GM19372 (cell line): ENCODE measurements at regions not wholly inside any gene's neighbourhood (a gene's known extent, or its start where the extent isn't known, plus 50 kb on each side); places are given as distances from the start of the nearest gene placed in this dataset.

ENCODE experiments used
- ATAC-seq: cut with Tn5 transposase; IDR thresholded peaks from one replicate; pipeline ENCODE4 v1.9.1; 2021; ENCODE audit warnings: mild to moderate bottlenecking, low read depth, moderate library complexity; ENCODE audit not compliant: unreplicated experiment

GRCh38 chr18:10264260-10264659, 190.2 kb upstream of the APCDD1 start:
- no peak for ATAC-seq

DNA sequence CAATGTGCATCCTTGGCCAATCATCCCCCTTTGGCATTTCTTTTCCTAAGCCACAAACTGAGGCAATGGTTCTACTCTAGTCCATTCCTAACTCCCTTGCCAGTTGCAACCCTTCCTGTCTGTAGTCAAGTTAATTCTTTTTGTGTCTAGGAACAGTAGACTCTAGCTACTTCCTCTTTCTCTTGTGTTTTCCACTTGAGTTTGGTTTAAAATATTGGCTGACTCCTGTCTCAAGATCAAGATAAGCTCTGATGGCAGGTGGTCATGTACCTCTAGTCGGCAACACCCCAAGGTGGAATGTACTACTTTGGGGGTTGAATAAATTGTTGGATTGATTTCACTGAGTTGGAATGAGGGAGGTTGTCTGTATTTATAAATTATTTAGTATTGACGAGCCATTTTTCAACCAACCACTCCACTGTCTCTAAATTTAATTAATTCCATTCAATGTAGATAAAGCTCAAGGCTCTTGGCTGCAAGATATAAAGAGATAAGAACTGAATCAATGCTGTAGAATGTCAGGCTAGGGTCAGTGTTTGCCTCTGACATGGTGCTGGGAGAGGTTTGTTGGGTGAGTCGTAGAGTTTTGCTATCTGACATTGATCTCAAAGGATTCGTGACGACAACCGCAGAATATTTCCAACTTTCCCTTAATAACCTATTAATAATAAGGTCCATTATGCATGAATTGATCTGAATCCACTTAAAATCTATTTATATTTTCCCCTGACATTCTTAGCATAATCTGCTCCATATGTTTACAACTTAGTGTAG, 188.7 kb upstream of the APCDD1 start:
- ATAC-seq = no peak

DNA sequence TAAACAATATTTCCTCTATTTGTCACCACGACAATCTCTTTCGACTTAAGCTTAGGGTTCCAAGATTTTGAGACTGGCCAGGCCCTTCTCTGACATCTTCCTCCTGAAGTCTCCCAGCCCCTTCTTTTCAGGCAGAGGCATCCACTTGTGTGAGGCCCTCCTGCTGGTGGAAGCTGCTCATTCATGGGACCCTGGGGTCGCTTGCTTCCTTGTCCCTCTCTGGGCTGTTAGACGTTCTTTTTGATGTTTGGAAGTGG, 188.2 kb upstream of the APCDD1 start:
- no peak for ATAC-seq

DNA sequence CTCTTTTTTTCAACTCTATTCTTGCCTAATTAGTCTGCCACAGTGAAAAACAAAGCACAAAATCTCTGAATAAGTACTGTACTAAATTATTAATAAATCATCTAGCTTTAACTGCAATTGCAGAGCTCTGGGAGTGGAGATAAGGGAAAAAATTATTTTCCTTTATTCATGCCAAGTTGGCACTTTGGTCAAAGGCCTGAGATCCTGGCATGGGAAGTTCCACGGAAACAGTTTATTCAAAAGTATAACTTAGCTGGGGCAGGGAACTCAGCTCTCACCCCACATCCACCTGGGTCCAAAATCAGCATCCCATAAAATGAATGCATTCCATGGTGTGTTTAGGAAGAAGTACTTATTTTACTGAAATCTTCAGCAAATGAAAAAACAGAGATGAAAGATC, 185.2 kb upstream of the APCDD1 start:
- no peak for ATAC-seq

DNA sequence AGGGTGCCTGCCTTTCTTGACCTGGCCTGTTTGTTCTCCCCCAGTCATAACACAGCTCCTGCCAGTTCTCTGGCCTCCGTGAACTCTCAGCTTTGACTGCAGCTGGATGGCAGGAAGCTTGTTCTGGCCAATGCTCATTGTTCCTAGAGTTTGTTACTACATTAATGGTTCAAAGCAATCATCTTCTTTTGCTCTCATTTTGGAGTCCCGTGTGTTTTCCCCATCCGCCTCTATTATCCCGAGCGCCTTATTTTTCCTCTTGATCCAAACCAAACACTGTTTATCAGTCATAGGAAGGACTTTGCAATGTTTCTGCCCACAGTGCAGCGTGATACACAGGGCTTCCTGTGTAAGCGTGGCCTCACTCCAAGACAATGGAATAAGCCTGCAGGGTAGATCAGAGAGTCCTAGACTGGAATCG, 184.3 kb upstream of the APCDD1 start:
- ATAC-seq = no peak

- ATAC-seq = no peak
These were observed 183.0 kb upstream of the APCDD1 start for GRCh38 chr18:10271481-10271880.

GRCh38 chr18:10274301-10274700, 180.1 kb upstream of the APCDD1 start:
- no peak for ATAC-seq

DNA sequence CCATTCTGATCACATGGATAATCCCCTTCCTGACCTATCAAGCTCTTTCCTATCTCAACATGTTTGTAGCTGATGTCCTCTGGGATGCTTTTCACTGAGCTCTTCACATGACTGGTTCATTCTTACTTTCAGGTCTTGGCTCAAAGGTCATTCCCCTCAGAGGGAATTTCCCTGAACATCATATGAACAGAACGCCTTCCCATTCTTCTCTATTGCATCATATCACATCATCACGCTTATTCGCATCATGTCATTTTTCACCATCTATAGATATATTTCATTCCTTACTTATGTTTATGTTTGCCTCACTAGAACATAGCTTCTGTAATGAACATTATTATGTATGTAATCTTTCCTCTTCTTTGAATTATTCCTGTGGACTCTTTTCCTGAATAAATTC, 178.9 kb upstream of the APCDD1 start:
- no peak for ATAC-seq

DNA sequence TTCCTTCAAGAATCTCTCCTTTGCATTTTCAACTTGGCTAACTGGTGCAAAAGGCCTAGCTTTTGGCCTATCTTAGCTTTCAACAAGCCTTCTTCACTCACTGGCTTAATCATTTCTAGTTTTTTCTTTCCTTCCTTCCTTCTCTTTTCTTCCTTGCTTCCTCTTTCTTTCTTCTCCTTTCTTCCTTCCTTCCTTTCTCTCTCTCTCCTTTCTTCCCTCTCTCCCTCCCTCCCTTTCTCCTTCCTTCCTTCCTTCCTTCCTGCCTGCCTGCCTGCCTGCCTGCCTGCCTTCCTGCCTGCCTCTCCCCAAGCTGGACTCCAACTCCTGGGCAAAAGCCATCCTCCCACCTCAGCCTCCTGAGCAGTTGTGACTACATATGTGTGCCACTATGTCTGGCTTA, 176.2 kb upstream of the APCDD1 start:
- ATAC-seq = no peak

- no peak for ATAC-seq
These were observed 175.0 kb upstream of the APCDD1 start for GRCh38 chr18:10279471-10279870.

DNA sequence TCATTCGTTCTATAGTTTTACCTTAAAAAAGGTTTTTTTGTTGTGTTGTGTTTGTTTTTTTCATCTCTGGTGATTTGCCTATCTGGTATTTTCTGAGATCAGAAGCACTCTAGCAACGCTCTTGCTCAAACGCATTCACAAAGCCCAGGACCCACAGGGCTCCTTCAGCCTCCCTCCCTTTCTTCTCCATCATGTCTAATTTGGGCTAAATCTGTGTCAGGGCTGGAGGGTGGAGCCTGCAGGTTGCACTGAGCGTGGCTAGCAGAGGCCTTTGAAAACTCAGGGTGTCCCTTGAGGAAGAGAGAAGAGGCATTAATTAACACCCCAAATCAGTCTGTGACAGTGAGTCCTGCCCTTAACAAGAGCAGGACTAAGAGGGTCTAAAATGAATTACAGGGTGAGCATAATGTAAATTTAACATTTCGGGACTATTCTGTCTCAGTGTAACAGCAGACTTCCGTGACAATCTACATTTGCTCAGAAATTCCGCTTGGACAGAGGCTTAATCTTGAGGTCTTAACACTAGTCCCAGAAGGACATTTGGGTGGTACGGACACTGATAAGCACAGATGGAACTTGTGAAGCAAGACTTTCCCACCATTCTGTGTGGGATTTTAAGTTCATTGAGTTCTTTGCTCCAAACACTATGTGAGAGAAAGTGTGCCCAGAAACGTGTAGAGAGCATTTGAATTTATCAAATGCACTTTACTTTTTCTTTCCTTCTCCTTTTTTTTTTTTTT, 174.4 kb upstream of the APCDD1 start:
- no peak for ATAC-seq

GRCh38 chr18:10284540-10285282, 169.7 kb upstream of the APCDD1 start:
- ATAC-seq = no peak

DNA sequence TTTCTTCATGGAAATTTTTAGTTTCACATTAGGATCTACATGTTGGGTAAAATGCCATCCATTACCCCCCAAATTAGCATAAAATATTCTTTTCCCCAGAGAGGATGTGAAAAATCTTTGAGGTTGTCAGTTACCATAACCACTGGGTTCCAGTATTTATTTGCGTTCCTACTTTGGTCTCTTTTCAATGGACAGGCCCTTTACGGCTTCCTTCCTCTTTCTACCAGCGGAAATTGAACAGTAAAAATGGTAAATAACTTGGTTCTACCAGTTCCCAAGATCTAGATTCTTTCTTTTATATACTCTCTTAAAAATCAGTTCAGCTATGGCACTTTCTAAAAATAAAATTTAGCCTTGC, 169.2 kb upstream of the APCDD1 start:
- ATAC-seq = no peak

- no peak for ATAC-seq
These were observed 167.8 kb upstream of the APCDD1 start for GRCh38 chr18:10286580-10287150.

- no peak for ATAC-seq
These were observed 165.2 kb upstream of the APCDD1 start for GRCh38 chr18:10289251-10289650.

- ATAC-seq = no peak
These were observed 164.3 kb upstream of the APCDD1 start for GRCh38 chr18:10289951-10290637.

- ATAC-seq = no peak
These were observed 163.7 kb upstream of the APCDD1 start for GRCh38 chr18:10290638-10291235.

- no peak for ATAC-seq
These were observed 162.9 kb upstream of the APCDD1 start for GRCh38 chr18:10291568-10291981.

DNA sequence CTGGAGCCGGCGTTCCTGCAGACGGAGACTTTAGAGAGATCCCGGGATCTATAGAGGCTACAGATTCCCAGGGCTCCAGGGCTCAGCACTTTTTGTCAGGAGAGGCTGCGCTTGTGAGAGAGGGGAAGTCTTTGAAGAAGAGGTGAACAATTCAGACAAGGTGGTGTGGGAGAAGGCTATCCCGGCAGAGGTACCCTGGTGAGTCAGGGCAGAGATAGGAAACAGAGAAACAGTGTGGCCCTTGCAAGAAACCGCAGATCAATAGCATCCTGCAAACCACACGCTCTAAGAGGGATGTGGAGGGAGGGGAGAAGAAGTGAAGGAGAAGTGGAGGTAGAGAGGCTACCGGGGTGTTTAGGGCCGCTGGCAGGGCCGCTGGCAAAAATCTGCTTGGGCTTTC, 160.5 kb upstream of the APCDD1 start:
- ATAC-seq = no peak

DNA sequence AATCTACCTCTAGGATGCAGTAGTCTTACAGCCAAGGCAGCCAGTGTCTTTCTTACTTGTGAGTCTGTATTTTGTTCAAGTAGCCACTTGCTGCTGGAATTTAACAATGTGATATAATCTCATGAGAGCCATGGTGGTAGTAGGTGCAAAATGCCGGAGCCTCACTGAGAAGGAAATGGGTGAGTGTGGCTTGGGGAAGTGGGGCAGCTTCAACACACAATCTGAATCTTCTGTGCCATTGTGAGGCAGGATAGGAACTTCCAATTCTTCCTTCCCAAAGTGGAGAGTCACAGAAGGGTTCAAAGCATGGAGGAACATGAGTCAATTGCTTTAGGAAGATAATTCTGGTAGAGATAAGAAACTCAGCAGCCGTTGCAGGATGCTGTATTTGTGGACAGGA, 158.7 kb upstream of the APCDD1 start:
- ATAC-seq = no peak
